ENCODE measurements at regions not wholly inside any gene's neighbourhood (a gene's known extent, or its start where the extent isn't known, plus 50 kb on each side); places are given as distances from the start of the nearest gene placed in this dataset.

- Histone ChIP-seq H3K27ac (no peak overlapping the region), H3K9me2 (replicated peaks; ENCODE audit: insufficient read depth) (no peaks in the 10 kb centered on the region), H3K27me3 (no peaks in the 10 kb centered on the region), H2AFZ (no peak overlapping the region), H3K4me2 (no peak overlapping the region), H3K79me2 (no peaks in the 10 kb centered on the region), H3K4me3 (no peak overlapping the region), H3K36me3 (replicated peaks; ENCODE audit: insufficient read depth, low read depth) (no peaks in the 10 kb centered on the region), H4K20me1 (ENCODE audit: insufficient read depth, poor library complexity, severe bottlenecking) (no peaks in the 10 kb centered on the region), H3K9me3 (ENCODE audit: low read depth) (no peaks in the 10 kb centered on the region), H3K4me1 (ENCODE audit: insufficient read depth) (no peaks in the 10 kb centered on the region)
- 63% methylated on average over 1 of the region's 1 CpG for WGBS (ENCODE audit: low lambda C conversion rate, missing lambda C conversion rate)
- TF ChIP-seq EZH2 (IDR thresholded peaks at IDR 0.05; ENCODE audit: borderline replicate concordance), result no peak
- TF ChIP-seq EZH2phosphoT487 (IDR thresholded peaks at IDR 0.05; ENCODE audit: low read depth, severe bottlenecking, unreplicated experiment), result no peak
- TF ChIP-seq CTCF (IDR thresholded peaks at IDR 0.05; ENCODE audit: poor library complexity), result no peak
- DNase-seq (ENCODE audit: low spot score), result no peak
Observed at GRCh38 chr3:99321261-99321660, 317.1 kb upstream of the COL8A1 start.

DNA sequence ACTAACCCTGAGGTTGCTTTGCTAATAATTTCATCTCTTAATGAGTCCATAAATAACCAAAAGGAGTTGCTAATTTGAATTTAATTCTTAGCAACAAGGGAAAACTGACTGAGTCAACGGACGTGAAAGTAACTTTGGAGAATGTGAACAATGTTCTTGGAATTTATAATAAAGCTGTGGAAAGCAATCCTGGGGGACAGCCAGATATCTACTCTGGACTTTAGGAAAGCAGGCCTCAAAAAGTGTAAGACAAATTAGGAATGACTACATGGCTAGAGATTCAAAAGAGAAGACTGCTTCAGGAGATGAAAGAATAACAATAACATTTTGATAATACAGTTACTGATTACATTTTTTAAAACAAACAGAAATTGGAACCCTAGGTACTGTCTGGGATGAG, 318.4 kb upstream of the COL8A1 start:
- Histone ChIP-seq H3K9me3 (ENCODE audit: low read depth) (no peaks in the 10 kb centered on the region), H3K9me2 (replicated peaks; ENCODE audit: insufficient read depth) (no peaks in the 10 kb centered on the region), H3K27ac (no peak overlapping the region), H3K36me3 (replicated peaks; ENCODE audit: insufficient read depth, low read depth) (no peaks in the 10 kb centered on the region), H3K4me1 (ENCODE audit: insufficient read depth) (no peaks in the 10 kb centered on the region), H4K20me1 (ENCODE audit: insufficient read depth, poor library complexity, severe bottlenecking) (no peaks in the 10 kb centered on the region), H2AFZ (no peak overlapping the region), H3K27me3 (no peaks in the 10 kb centered on the region), H3K4me2 (no peak overlapping the region), H3K4me3 (no peak overlapping the region), H3K79me2 (no peaks in the 10 kb centered on the region)
- 57% methylated on average over 2 of the region's 2 CpGs for WGBS (ENCODE audit: low lambda C conversion rate, missing lambda C conversion rate)
- no peak for DNase-seq (ENCODE audit: low spot score)
- TF ChIP-seq EZH2phosphoT487 (IDR thresholded peaks at IDR 0.05; ENCODE audit: low read depth, severe bottlenecking, unreplicated experiment) (no peak), CTCF (IDR thresholded peaks at IDR 0.05; ENCODE audit: poor library complexity) (no peak), EZH2 (IDR thresholded peaks at IDR 0.05; ENCODE audit: borderline replicate concordance) (no peak)

DNA sequence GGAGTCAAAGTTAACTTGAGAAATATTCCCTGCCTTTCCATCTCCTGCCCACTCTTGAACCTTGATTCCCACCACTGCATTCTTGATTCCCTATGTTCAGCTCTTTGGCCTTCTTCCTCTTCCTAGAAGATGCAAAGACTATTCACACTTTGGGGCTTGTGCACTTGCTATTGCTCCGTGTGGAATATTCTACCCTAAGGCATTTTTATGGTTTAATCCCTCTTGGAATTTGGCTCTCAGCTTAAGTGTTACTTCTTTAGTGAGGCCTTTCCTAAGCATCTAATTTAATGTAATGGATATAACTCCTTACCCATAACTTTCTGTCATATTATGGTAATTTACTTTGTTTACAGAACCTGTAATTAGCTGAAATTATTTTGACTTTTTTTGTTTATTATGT, 318.9 kb upstream of the COL8A1 start:
- H2AFZ ChIP-seq, result no peak overlapping the region
- H3K27ac ChIP-seq, result no peak overlapping the region
- DNase-seq (ENCODE audit: low spot score), result no peak
- H3K36me3 ChIP-seq (replicated peaks; ENCODE audit: insufficient read depth, low read depth), result no peaks in the 10 kb centered on the region
- WGBS (ENCODE audit: low lambda C conversion rate, missing lambda C conversion rate), result 62% methylated on average over 1 of the region's 1 CpG
- H3K79me2 ChIP-seq, result no peaks in the 10 kb centered on the region
- no peak overlapping the region for H3K4me3 ChIP-seq
- H3K4me2 ChIP-seq, result no peak overlapping the region
- no peaks in the 10 kb centered on the region for H4K20me1 ChIP-seq (ENCODE audit: insufficient read depth, poor library complexity, severe bottlenecking)
- no peaks in the 10 kb centered on the region for H3K9me2 ChIP-seq (replicated peaks; ENCODE audit: insufficient read depth)
- H3K27me3 ChIP-seq, result no peaks in the 10 kb centered on the region
- no peaks in the 10 kb centered on the region for H3K4me1 ChIP-seq (ENCODE audit: insufficient read depth)
- H3K9me3 ChIP-seq (ENCODE audit: low read depth), result no peaks in the 10 kb centered on the region
- no peak for TF ChIP-seq CTCF (IDR thresholded peaks at IDR 0.05; ENCODE audit: poor library complexity)
- no peak for TF ChIP-seq EZH2phosphoT487 (IDR thresholded peaks at IDR 0.05; ENCODE audit: low read depth, severe bottlenecking, unreplicated experiment)
- TF ChIP-seq EZH2 (IDR thresholded peaks at IDR 0.05; ENCODE audit: borderline replicate concordance), result no peak

DNA sequence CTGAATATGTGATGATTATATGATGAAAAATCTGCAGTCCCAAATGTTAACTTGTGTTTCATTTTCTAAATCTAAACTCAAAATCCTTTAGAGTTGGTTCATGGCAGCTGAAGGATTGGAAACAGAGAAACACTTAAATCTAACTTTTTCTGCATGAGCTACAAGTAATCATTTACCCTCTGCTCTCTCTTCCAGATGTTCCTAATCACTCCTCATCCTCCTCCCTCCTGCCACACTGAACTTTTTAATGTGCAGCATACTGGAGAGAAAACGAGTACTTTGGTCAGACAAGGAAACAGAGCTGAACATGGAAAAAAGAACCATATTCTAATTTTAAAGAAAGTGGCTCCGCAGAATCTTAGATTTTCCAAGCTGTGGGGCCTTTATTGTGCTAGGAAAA, 321.2 kb upstream of the COL8A1 start:
- no peaks in the 10 kb centered on the region for H3K4me1 ChIP-seq (ENCODE audit: insufficient read depth)
- H3K27me3 ChIP-seq, result no peaks in the 10 kb centered on the region
- no peaks in the 10 kb centered on the region for H3K36me3 ChIP-seq (replicated peaks; ENCODE audit: insufficient read depth, low read depth)
- no peak overlapping the region for H3K4me3 ChIP-seq
- H3K79me2 ChIP-seq, result no peaks in the 10 kb centered on the region
- no peak overlapping the region for H3K4me2 ChIP-seq
- no peak for DNase-seq (ENCODE audit: low spot score)
- H3K9me3 ChIP-seq (ENCODE audit: low read depth), result no peaks in the 10 kb centered on the region
- 74% methylated on average over 2 of the region's 2 CpGs for WGBS (ENCODE audit: low lambda C conversion rate, missing lambda C conversion rate)
- no peak overlapping the region for H2AFZ ChIP-seq
- no peak overlapping the region for H3K27ac ChIP-seq
- TF ChIP-seq EZH2 (IDR thresholded peaks at IDR 0.05; ENCODE audit: borderline replicate concordance), result no peak
- TF ChIP-seq CTCF (IDR thresholded peaks at IDR 0.05; ENCODE audit: poor library complexity), result no peak
- TF ChIP-seq EZH2phosphoT487 (IDR thresholded peaks at IDR 0.05; ENCODE audit: low read depth, severe bottlenecking, unreplicated experiment), result no peak
- H4K20me1 ChIP-seq (ENCODE audit: insufficient read depth, poor library complexity, severe bottlenecking), result no peaks in the 10 kb centered on the region
- no peaks in the 10 kb centered on the region for H3K9me2 ChIP-seq (replicated peaks; ENCODE audit: insufficient read depth)
